Keratinocyte (primary cell): ENCODE measurements at regions not wholly inside any gene's neighbourhood (a gene's known extent, or its start where the extent isn't known, plus 50 kb on each side); places are given as distances from the start of the nearest gene placed in this dataset.

Source experiments
- DNase-seq: peaks from one replicate; pipeline ENCODE4 v3.0.0-alpha.2; 2011; ENCODE audit warnings: low read depth, missing footprints, low spot score
- FAIRE-seq: peaks from 2 replicates; lab custom pipeline; 2011; peaks lifted over from hg19 to GRCh38; lab: Jason Lieb, UNC
- H2AFZ ChIP-seq: 2 replicates; pipeline ENCODE4 v1.6.0; 2012; ENCODE audit warnings: low read length, control low read depth, inconsistent platforms; ENCODE audit not compliant: control insufficient read depth
- H3K27ac ChIP-seq: 2 replicates; pipeline ENCODE4 v1.5.1; 2011; ENCODE audit warnings: low read length; ENCODE audit not compliant: control insufficient read depth, insufficient read depth
- H3K27me3 ChIP-seq: 3 replicates; pipeline ENCODE4 v1.6.0; 2011; ENCODE audit warnings: low read length; ENCODE audit not compliant: control insufficient read depth, insufficient read depth; ENCODE audit errors: extremely low read depth
- H3K36me3 ChIP-seq, 2 experiments: 2 replicates in 1 of 2; 3 replicates in 1 of 2; pipeline ENCODE4 v1.5.1; 2011; ENCODE audit warnings: low read length in 2 of 2, mild to moderate bottlenecking in 1 of 2; ENCODE audit not compliant: control insufficient read depth in 2 of 2, insufficient read depth in 2 of 2; ENCODE audit errors: extremely low read depth in 1 of 2
- H3K4me1 ChIP-seq: 3 replicates; pipeline ENCODE4 v1.5.1; 2011; ENCODE audit warnings: low read length; ENCODE audit not compliant: control insufficient read depth, insufficient read depth; ENCODE audit errors: extremely low read depth
- H3K4me2 ChIP-seq: 3 replicates; pipeline ENCODE4 v1.6.0; 2011; ENCODE audit warnings: low read depth, low read length; ENCODE audit not compliant: control insufficient read depth, insufficient read depth; ENCODE audit errors: extremely low read depth
- H3K4me3 ChIP-seq, 3 experiments: fragments of 200-600 bp in 1 of 3; sonication (generic) in 1 of 3; 2 replicates in 2 of 3; 3 replicates in 1 of 3; pipeline ENCODE4 v1.5.1; 2011 to 2016; ENCODE audit warnings: low read length in 3 of 3, mild to moderate bottlenecking in 3 of 3, control low read depth in 2 of 3, inconsistent platforms in 1 of 3, low read depth in 1 of 3, mixed read lengths in 1 of 3, mixed run types in 1 of 3, moderate library complexity in 1 of 3; ENCODE audit not compliant: control insufficient read depth in 2 of 3, insufficient read depth in 2 of 3; ENCODE audit errors: extremely low read depth in 1 of 3
- H3K79me2 ChIP-seq: 2 replicates; pipeline ENCODE4 v1.6.0; 2012; ENCODE audit warnings: low read length; ENCODE audit not compliant: control insufficient read depth, insufficient read depth
- H3K9ac ChIP-seq: 3 replicates; pipeline ENCODE4 v1.6.0; 2011; ENCODE audit warnings: low read length; ENCODE audit not compliant: control insufficient read depth, insufficient read depth; ENCODE audit errors: extremely low read depth
- H3K9me1 ChIP-seq: 3 replicates; pipeline ENCODE4 v1.6.0; 2011; ENCODE audit warnings: low read length; ENCODE audit not compliant: control insufficient read depth, insufficient read depth; ENCODE audit errors: extremely low read depth
- H3K9me3 ChIP-seq: 2 replicates; pipeline ENCODE4 v1.5.1; 2012; ENCODE audit warnings: low read depth, low read length; ENCODE audit not compliant: control insufficient read depth
- H4K20me1 ChIP-seq: 3 replicates; pipeline ENCODE4 v1.6.0; 2011; ENCODE audit warnings: low read length; ENCODE audit not compliant: control insufficient read depth, insufficient read depth; ENCODE audit errors: extremely low read depth
- CTCF ChIP-seq, 3 experiments: IDR thresholded peaks in 1 of 3; conservative IDR thresholded peaks in 1 of 3; optimal IDR thresholded peaks in 1 of 3; 2 replicates in 2 of 3; 3 replicates in 1 of 3; pipeline versions ENCODE3 to v1.5.1; 2011; ENCODE audit warnings: low read length in 3 of 3, mild to moderate bottlenecking in 3 of 3, moderate library complexity in 2 of 3, control low read depth in 1 of 3, inconsistent platforms in 1 of 3; ENCODE audit not compliant: insufficient read depth in 2 of 3; ENCODE audit errors: extremely low read depth in 1 of 3
- EZH2 ChIP-seq: IDR thresholded peaks from one replicate; pipeline ENCODE4 v1.6.1; 2012; ENCODE audit warnings: inconsistent platforms, mild to moderate bottlenecking, low read length, moderate library complexity
- dilution Hi-C: fragments of 300-500 bp; cut with MboI; formaldehyde crosslinking; loops from one replicate; pipeline ENCODE4 v1.7.0; 2020; ENCODE audit warnings: low sequenced_read_pairs; ENCODE audit not compliant: extremely low pct_ligation_motif_present

GRCh38 chr3:135440233-135440632 lies 525.3 kb upstream of the PPP2R3A start:
- Histone ChIP-seq H3K36me3 (no peaks in the 10 kb centered on the region), H3K9ac (no peak overlapping the region), H3K9me1 (no peaks in the 10 kb centered on the region), H3K4me1 (no peaks in the 10 kb centered on the region), H3K27me3 (no peaks in the 10 kb centered on the region), H3K27ac (no peak overlapping the region), H4K20me1 (no peaks in the 10 kb centered on the region), H3K4me2 (no peak overlapping the region), H2AFZ (no peak overlapping the region), H3K79me2 (no peaks in the 10 kb centered on the region), H3K4me3 (no peak overlapping the region), H3K9me3 (no peaks in the 10 kb centered on the region)
- DNase-seq, result no peak
- dilution Hi-C loops, result no loop called here
- TF ChIP-seq CTCF (optimal IDR thresholded peaks at IDR 0.05 in 1 of 3, IDR thresholded peaks at IDR 0.05 in 1 of 3, conservative IDR thresholded peaks at IDR 0.05 in 1 of 3; ENCODE audit: extremely low read depth in 1 of 3, insufficient read depth in 2 of 3, low read length in 3 of 3) (no peak), EZH2 (no peak)
- no peak for FAIRE-seq

- Histone ChIP-seq H2AFZ (no peak overlapping the region), H3K79me2 (no peaks in the 10 kb centered on the region), H3K27ac (no peak overlapping the region), H3K4me2 (no peak overlapping the region), H3K9me3 (no peaks in the 10 kb centered on the region), H3K9ac (no peak overlapping the region), H3K9me1 (no peaks in the 10 kb centered on the region), H3K36me3 (no peaks in the 10 kb centered on the region), H4K20me1 (no peaks in the 10 kb centered on the region), H3K4me3 (no peak overlapping the region), H3K4me1 (no peaks in the 10 kb centered on the region), H3K27me3 (no peaks in the 10 kb centered on the region)
- no peak for DNase-seq
- dilution Hi-C loops, result no loop called here
- no peak for FAIRE-seq
- TF ChIP-seq EZH2 (no peak), CTCF (optimal IDR thresholded peaks at IDR 0.05 in 1 of 3, IDR thresholded peaks at IDR 0.05 in 1 of 3, conservative IDR thresholded peaks at IDR 0.05 in 1 of 3; ENCODE audit: extremely low read depth in 1 of 3, insufficient read depth in 2 of 3, low read length in 3 of 3) (no peak)
Measured at GRCh38 chr3:135440746-135441145, 524.8 kb upstream of the PPP2R3A start.
